ENCODE measurements at regions not wholly inside any gene's neighbourhood (a gene's known extent, or its start where the extent isn't known, plus 50 kb on each side); places are given as distances from the start of the nearest gene placed in this dataset.

- Histone ChIP-seq H3K4me2 (ENCODE audit: low read depth, low read length) (no peak overlapping the region), H2AK5ac (ENCODE audit: low read depth, low read length) (no peak overlapping the region), H3K79me1 (ENCODE audit: low read depth in 1 of 2, low read length in 2 of 2) (no peaks in the 10 kb centered on the region), H3K9me1 (ENCODE audit: insufficient read depth, low read length) (no peaks in the 10 kb centered on the region), H3K56ac (ENCODE audit: extremely low read depth, insufficient read depth, low read length) (no peak overlapping the region), H3K4me3 (ENCODE audit: insufficient read depth, low read depth, low read length) (no peak overlapping the region), H2AFZ (replicated peaks; ENCODE audit: low read length, poor library complexity) (no peak overlapping the region), H2BK20ac (ENCODE audit: low read depth, low read length) (no peak overlapping the region), H3K18ac (ENCODE audit: low read depth, low read length) (no peak overlapping the region), H3K9ac (ENCODE audit: low read depth, low read length) (no peak overlapping the region), H2BK5ac (ENCODE audit: low read depth, low read length, poor library complexity, severe bottlenecking) (no peak overlapping the region), H3K14ac (replicated peaks; ENCODE audit: low read depth, low read length) (no peak overlapping the region), H3K27me3 (ENCODE audit: control insufficient read depth, insufficient read depth, low read length) (no peaks in the 10 kb centered on the region), H2AK9ac (replicated peaks; ENCODE audit: low read depth, low read length, poor library complexity) (no peak overlapping the region), H3K23ac (ENCODE audit: low read depth, low read length) (no peak overlapping the region), H4K5ac (ENCODE audit: low read depth, low read length) (no peak overlapping the region), H4K8ac (ENCODE audit: low read depth in 2 of 2, low read length in 2 of 2) (no peak overlapping the region), H3K9me3 (ENCODE audit: control insufficient read depth, insufficient read depth, low read length) (peaks cover 26% of the 10 kb centered on the region), H3K27ac (ENCODE audit: insufficient read depth, low read length) (no peak overlapping the region), H2BK15ac (ENCODE audit: low read depth, low read length) (no peak overlapping the region), H3K36me3 (ENCODE audit: control insufficient read depth, insufficient read depth, low read length) (no peaks in the 10 kb centered on the region), H4K91ac (ENCODE audit: insufficient read depth, low read depth, low read length) (no peak overlapping the region), H4K20me1 (ENCODE audit: insufficient read depth, low read length) (no peaks in the 10 kb centered on the region), H2BK120ac (ENCODE audit: low read depth, low read length) (no peak overlapping the region), H3K4me1 (ENCODE audit: control insufficient read depth, insufficient read depth, low read length) (no peaks in the 10 kb centered on the region), H3K4ac (ENCODE audit: low read depth, low read length) (no peak overlapping the region)
- dilution Hi-C loops (cut with HindIII; ENCODE audit: low sequenced_read_pairs, unreplicated experiment): no loop called here
- in situ Hi-C loops (cut with MboI; ENCODE audit: low sequenced_read_pairs): no loop called here
- intact Hi-C loops (cut with micrococcal nuclease): no loop called here
- no peak for DNase-seq
- ChIA-PET POLR2A (ENCODE audit: unreplicated experiment) (no interaction called here), CTCF (interaction anchor here (0.6 kb wide), 1 partner anchor 1570 kb away, joined by 3 read pairs; no protein-coding TSS in a partner anchor)
- TF ChIP-seq NFE2L2 (IDR thresholded peaks at IDR 0.05; ENCODE audit: low read depth, low read length) (no peak), MAFK (IDR thresholded peaks at IDR 0.05; ENCODE audit: low read depth, low read length) (peak; percentile 42), SMC3 (IDR thresholded peaks at IDR 0.05; ENCODE audit: low read depth, low read length) (no peak)
- 90% methylated on average over 1 of the region's 3 CpGs; no CpG with 5 or more reads in 1 of the 2 experiments for WGBS, 2 experiments (ENCODE audit: extremely low coverage in 2 of 2, insufficient read length in 1 of 2)
- no peak for ATAC-seq (ENCODE audit: low read depth)
- no TSS peak for BruUV-seq (replicated peaks)
Observed at GRCh38 chr7:155927905-155928304, 115.6 kb upstream of the SHH start.
